Ishikawa (cell line): ENCODE measurements at regions not wholly inside any gene's neighbourhood (a gene's known extent, or its start where the extent isn't known, plus 50 kb on each side); places are given as distances from the start of the nearest gene placed in this dataset.

Experiments
- CEBPB ChIP-seq: IDR thresholded peaks from 2 replicates; pipeline ENCODE4 v1.6.1; 2012
- CREB1 ChIP-seq: IDR thresholded peaks from 2 replicates; pipeline ENCODE4 v1.6.1; 2012; ENCODE audit warnings: low read depth
- EGR1 ChIP-seq: IDR thresholded peaks from 2 replicates; pipeline ENCODE4 v1.6.1; 2012
- EP300 ChIP-seq: IDR thresholded peaks from 2 replicates; pipeline ENCODE4 v1.6.1; 2012; ENCODE audit warnings: borderline replicate concordance
- FOXM1 ChIP-seq: IDR thresholded peaks from 2 replicates; pipeline ENCODE4 v1.6.1; 2012; ENCODE audit warnings: low read depth, borderline replicate concordance
- NFIC ChIP-seq: IDR thresholded peaks from 2 replicates; pipeline ENCODE4 v1.6.1; 2012
- RAD21 ChIP-seq: IDR thresholded peaks from 2 replicates; pipeline ENCODE4 v1.6.1; 2012; ENCODE audit warnings: low read depth
- TAF1 ChIP-seq: IDR thresholded peaks from 2 replicates; pipeline ENCODE4 v1.6.1; 2012; ENCODE audit warnings: low read depth, mild to moderate bottlenecking
- TCF12 ChIP-seq: IDR thresholded peaks from 2 replicates; pipeline ENCODE4 v1.6.1; 2012; ENCODE audit warnings: low read depth
- TEAD4 ChIP-seq: IDR thresholded peaks from 2 replicates; pipeline ENCODE4 v1.6.1; 2012
- YY1 ChIP-seq: IDR thresholded peaks from 2 replicates; pipeline ENCODE4 v1.6.1; 2012; ENCODE audit warnings: low read depth
- ZBTB7A ChIP-seq: IDR thresholded peaks from 2 replicates; pipeline ENCODE4 v1.6.1; 2012; ENCODE audit warnings: low read depth
- TF ChIP-seq, protein P1 (sequence below): IDR thresholded peaks from 2 replicates; pipeline ENCODE4 v1.6.1; 2012
- TF ChIP-seq, protein P2 (sequence below): IDR thresholded peaks from 2 replicates; pipeline ENCODE4 v1.6.1; 2012; ENCODE audit warnings: low read depth, mild to moderate bottlenecking
- TF ChIP-seq, protein P3 (sequence below): IDR thresholded peaks from 2 replicates; pipeline ENCODE4 v1.6.1; 2012

DNA sequence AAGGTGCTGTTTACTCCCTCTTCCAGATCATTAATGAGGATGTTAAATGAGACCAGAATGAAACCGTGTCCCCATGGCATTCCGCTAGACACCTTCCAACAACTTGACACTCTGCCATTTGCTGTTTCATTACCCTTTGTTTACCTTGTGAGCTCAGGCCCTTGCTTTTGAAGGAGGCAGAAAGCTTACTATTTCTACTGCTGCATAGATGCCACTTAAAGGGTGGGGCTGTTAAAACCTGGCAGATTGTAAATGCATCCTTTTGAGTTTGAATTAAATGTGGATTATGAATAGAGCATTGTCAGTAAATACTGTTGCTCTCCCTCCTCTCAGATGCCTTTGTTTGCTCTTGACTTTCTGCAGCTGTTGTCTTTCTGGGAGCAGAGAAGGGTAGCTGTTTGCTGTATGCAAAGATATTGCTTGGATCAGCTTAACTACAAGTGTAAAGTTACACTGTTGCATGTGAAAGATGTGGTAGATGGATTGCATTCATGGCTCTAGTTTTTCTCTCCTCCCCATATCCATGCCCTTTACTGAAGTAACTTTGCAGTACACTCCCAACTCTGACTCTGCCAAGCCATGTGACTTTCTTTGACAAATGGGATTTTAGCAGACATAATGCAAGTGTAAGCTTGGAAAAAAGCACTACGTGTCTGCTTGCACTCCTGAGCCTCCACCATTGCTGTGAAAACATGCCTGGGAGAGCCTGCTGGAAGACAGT, 75.0 kb upstream of the DHX15 start:
- no peak for TF ChIP-seq TAF1
- TF ChIP-seq, protein P1, sequence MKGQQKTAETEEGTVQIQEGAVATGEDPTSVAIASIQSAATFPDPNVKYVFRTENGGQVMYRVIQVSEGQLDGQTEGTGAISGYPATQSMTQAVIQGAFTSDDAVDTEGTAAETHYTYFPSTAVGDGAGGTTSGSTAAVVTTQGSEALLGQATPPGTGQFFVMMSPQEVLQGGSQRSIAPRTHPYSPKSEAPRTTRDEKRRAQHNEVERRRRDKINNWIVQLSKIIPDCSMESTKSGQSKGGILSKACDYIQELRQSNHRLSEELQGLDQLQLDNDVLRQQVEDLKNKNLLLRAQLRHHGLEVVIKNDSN = peak; percentile 76
- no peak for TF ChIP-seq RAD21
- TF ChIP-seq ZBTB7A = no peak

DNA sequence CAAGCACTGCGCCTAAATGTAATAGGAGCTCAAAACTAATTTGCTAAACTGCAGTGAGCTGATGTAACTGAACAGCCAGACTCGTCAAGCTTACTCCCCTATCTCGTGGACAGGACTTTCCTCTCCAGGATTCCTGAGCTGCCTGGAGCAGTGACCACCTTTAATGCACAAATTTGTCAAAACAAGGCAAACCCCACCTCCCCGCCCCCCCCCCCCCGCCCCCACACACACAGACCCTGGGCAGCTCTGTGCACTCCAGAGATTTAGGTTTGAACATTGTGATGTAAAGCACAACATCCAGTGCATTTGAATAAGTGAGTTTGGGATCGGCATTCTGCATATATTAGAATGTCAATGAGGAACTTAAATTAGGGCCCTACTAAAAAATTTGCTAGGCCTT, 77.7 kb upstream of the DHX15 start:
- TF ChIP-seq CEBPB (no peak), FOXM1 (no peak), TCF12 (no peak)

DNA sequence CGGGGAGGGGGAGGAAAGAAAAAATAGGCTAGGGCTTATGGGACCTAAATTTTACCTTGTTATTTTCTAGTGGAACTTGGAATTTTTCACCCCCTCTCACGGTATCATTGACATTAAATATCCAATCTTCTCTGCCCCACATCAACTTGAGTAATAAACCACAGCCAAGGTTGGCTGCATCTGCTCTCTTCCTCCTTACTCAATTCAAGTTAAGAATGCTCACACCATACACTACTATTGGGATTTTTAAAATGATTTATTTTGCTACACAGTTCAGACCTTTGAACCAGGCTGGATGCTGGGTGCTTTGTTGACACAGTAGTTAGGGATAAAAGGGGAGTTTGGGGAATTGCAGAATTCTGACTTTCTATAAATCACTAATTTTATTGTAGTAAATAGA, 78.2 kb upstream of the DHX15 start:
- TF ChIP-seq EP300 = no peak
- TF ChIP-seq NFIC = no peak
- no peak for TF ChIP-seq RAD21
- TF ChIP-seq, protein P1 = no peak
- TF ChIP-seq, protein P2, sequence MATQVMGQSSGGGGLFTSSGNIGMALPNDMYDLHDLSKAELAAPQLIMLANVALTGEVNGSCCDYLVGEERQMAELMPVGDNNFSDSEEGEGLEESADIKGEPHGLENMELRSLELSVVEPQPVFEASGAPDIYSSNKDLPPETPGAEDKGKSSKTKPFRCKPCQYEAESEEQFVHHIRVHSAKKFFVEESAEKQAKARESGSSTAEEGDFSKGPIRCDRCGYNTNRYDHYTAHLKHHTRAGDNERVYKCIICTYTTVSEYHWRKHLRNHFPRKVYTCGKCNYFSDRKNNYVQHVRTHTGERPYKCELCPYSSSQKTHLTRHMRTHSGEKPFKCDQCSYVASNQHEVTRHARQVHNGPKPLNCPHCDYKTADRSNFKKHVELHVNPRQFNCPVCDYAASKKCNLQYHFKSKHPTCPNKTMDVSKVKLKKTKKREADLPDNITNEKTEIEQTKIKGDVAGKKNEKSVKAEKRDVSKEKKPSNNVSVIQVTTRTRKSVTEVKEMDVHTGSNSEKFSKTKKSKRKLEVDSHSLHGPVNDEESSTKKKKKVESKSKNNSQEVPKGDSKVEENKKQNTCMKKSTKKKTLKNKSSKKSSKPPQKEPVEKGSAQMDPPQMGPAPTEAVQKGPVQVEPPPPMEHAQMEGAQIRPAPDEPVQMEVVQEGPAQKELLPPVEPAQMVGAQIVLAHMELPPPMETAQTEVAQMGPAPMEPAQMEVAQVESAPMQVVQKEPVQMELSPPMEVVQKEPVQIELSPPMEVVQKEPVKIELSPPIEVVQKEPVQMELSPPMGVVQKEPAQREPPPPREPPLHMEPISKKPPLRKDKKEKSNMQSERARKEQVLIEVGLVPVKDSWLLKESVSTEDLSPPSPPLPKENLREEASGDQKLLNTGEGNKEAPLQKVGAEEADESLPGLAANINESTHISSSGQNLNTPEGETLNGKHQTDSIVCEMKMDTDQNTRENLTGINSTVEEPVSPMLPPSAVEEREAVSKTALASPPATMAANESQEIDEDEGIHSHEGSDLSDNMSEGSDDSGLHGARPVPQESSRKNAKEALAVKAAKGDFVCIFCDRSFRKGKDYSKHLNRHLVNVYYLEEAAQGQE = no peak
- no peak for TF ChIP-seq YY1
- TF ChIP-seq FOXM1 = no peak
- no peak for TF ChIP-seq ZBTB7A
- TF ChIP-seq, protein P3, sequence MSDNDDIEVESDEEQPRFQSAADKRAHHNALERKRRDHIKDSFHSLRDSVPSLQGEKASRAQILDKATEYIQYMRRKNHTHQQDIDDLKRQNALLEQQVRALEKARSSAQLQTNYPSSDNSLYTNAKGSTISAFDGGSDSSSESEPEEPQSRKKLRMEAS = no peak
- no peak for TF ChIP-seq CEBPB
- no peak for TF ChIP-seq TCF12
- no peak for TF ChIP-seq CREB1
- no peak for TF ChIP-seq TEAD4
- TF ChIP-seq TAF1 = no peak

DNA sequence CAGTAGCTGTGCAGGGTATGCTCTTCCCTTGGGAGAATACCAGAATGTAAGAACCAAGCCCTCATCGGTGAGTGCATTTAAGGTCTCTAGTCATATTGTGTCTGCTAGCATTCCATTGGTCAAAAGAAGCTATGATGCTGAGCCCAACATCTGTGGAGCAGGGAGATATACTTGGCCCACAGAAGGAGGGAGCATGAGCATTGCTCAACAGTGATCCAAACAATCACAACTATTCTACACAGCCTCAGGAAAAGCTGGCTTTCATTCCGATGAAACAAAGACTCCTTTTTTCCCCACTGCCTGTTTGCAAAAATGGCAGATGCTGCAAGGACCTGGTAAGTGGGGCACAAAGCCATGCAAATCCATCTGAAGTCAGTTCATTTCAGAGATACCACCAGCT, 80.6 kb upstream of the DHX15 start:
- TF ChIP-seq TAF1 (no peak), YY1 (no peak), TEAD4 (no peak), CEBPB (no peak), EP300 (no peak), RAD21 (no peak), FOXM1 (no peak), TCF12 (no peak), EGR1 (no peak), NFIC (no peak), CREB1 (no peak), ZBTB7A (no peak)
- TF ChIP-seq, protein P1 = no peak
- TF ChIP-seq, protein P2 = no peak
- TF ChIP-seq, protein P3 = no peak

DNA sequence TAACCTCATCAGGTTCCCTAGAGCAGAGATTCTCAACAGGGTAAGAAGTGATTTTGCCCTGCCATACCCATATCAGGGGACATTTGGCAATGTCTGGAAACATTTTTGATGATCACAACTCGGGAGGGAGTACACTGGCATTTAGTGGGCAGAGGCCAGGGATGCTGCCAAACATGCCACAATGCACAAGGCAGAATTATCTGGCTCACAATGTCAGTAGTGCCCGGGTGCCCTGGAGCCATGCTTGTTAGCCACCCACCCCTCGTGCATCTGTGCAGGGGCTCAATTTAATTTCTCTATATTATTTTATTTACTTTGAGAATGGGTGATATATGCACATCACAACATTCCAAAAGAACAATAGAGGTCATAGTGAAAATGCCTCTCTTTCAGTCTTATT, 82.0 kb upstream of the DHX15 start:
- TF ChIP-seq TCF12 (no peak), TAF1 (no peak), EGR1 (no peak), TEAD4 (no peak), NFIC (no peak), CEBPB (no peak), CREB1 (no peak), YY1 (no peak), EP300 (no peak), RAD21 (no peak), FOXM1 (no peak), ZBTB7A (no peak)
- TF ChIP-seq, protein P2 = no peak
- TF ChIP-seq, protein P3 = no peak
- TF ChIP-seq, protein P1 = no peak
